Astrocyte (in vitro differentiated cells and primary cell): ENCODE measurements at regions not wholly inside any gene's neighbourhood (a gene's known extent, or its start where the extent isn't known, plus 50 kb on each side); places are given as distances from the start of the nearest gene placed in this dataset.
A peak's percentile ranks its signal among the peaks of the same experiment; 100 is the strongest.

ENCODE experiments used
- DNase-seq: peaks from one replicate; pipeline ENCODE4 v3.0.0-alpha.2; 2010; ENCODE audit warnings: low read depth
- FAIRE-seq: peaks from 2 replicates; lab custom pipeline; 2011; peaks lifted over from hg19 to GRCh38; lab: Jason Lieb, UNC
- H2AFZ ChIP-seq: 2 replicates; pipeline ENCODE4 v1.6.0; 2012; ENCODE audit warnings: low read depth, low read length, inconsistent platforms
- H3K27ac ChIP-seq: 2 replicates; pipeline ENCODE4 v1.5.1; 2011; ENCODE audit warnings: low read depth, low read length, inconsistent platforms
- H3K27me3 ChIP-seq: 2 replicates; pipeline ENCODE4 v1.6.0; 2011; ENCODE audit warnings: low read length, inconsistent platforms; ENCODE audit not compliant: insufficient read depth
- H3K36me3 ChIP-seq: 2 replicates; pipeline ENCODE4 v1.5.1; 2011; ENCODE audit warnings: low read length, inconsistent platforms; ENCODE audit not compliant: insufficient read depth
- H3K4me1 ChIP-seq: 2 replicates; pipeline ENCODE4 v1.5.1; 2011; ENCODE audit warnings: low read length, inconsistent platforms; ENCODE audit not compliant: insufficient read depth
- H3K4me2 ChIP-seq: 2 replicates; pipeline ENCODE4 v1.6.0; 2012; ENCODE audit warnings: low read length, inconsistent platforms
- H3K4me3 ChIP-seq: 2 replicates; pipeline ENCODE4 v1.5.1; 2011; ENCODE audit warnings: low read depth, mild to moderate bottlenecking, low read length, inconsistent platforms; ENCODE audit not compliant: insufficient read depth
- H3K79me2 ChIP-seq: 2 replicates; pipeline ENCODE4 v1.6.0; 2012; ENCODE audit warnings: mild to moderate bottlenecking, low read length, inconsistent platforms; ENCODE audit not compliant: insufficient read depth
- H3K9ac ChIP-seq: 2 replicates; pipeline ENCODE4 v1.6.0; 2012; ENCODE audit warnings: mild to moderate bottlenecking, low read length, inconsistent platforms
- H3K9me3 ChIP-seq: 2 replicates; pipeline ENCODE4 v1.5.1; 2012; ENCODE audit warnings: low read depth, mild to moderate bottlenecking, low read length, inconsistent platforms; ENCODE audit not compliant: insufficient read depth
- H4K20me1 ChIP-seq: 2 replicates; pipeline ENCODE4 v1.6.0; 2012; ENCODE audit warnings: low read length, inconsistent platforms; ENCODE audit not compliant: insufficient read depth
- H3K27ac Mint-ChIP-seq: one replicate; pipeline ENCODE4 v1.8.0; 2021; ENCODE audit warnings: mild to moderate bottlenecking, mixed read lengths; ENCODE audit not compliant: unreplicated experiment
- H3K27me3 Mint-ChIP-seq: one replicate; pipeline ENCODE4 v1.8.0; 2021; ENCODE audit warnings: low read depth, mixed read lengths; ENCODE audit not compliant: unreplicated experiment
- H3K36me3 Mint-ChIP-seq: one replicate; pipeline ENCODE4 v1.8.0; 2021; ENCODE audit warnings: low read depth, mixed read lengths; ENCODE audit not compliant: unreplicated experiment
- H3K4me1 Mint-ChIP-seq: one replicate; pipeline ENCODE4 v1.8.0; 2021; ENCODE audit warnings: low read depth, mixed read lengths; ENCODE audit not compliant: unreplicated experiment
- H3K4me3 Mint-ChIP-seq: one replicate; pipeline ENCODE4 v1.8.0; 2021; ENCODE audit warnings: mild to moderate bottlenecking, moderate library complexity, mixed read lengths; ENCODE audit not compliant: unreplicated experiment
- H3K9me3 Mint-ChIP-seq: one replicate; pipeline ENCODE4 v1.8.0; 2021; ENCODE audit warnings: mild to moderate bottlenecking, mixed read lengths; ENCODE audit not compliant: unreplicated experiment
- EZH2 ChIP-seq: IDR thresholded peaks from 2 replicates; pipeline ENCODE4 v1.6.1; 2012; ENCODE audit warnings: mild to moderate bottlenecking, low read length, inconsistent platforms; ENCODE audit not compliant: insufficient read depth
- TF ChIP-seq, protein P1 (sequence below): IDR thresholded peaks from 2 replicates; pipeline ENCODE4 v1.5.1; 2011; ENCODE audit warnings: low read depth, mild to moderate bottlenecking, inconsistent platforms, low read length, moderate library complexity; ENCODE audit not compliant: insufficient read depth

GRCh38 chr5:93082981-93083380, 498.0 kb downstream of the NR2F1-AS1 start:
- FAIRE-seq (no peak), DNase-seq (no peak)
- H3K36me3 Mint-ChIP-seq: no peaks in the 10 kb centered on the region

DNA sequence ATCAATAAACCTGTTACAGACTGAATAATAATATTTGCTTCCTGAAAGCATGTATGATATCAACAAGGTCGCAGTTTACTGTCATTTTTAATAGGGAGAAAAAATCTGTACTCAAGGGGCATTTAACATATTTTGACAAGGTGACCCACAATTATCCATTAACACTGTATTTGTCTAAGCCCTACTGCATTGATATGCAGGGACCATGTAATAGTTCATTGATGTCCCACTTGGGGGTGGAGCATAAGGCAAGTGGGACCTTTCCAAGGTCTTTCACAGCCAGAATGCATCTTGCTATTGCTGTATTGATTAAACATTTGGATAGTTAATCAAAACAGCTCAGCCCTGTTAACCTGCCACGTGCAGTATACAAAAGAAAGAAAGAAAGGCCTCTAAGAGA, 502.0 kb downstream of the NR2F1-AS1 start:
- H3K9me3 Mint-ChIP-seq: no peaks in the 10 kb centered on the region
- H3K36me3 Mint-ChIP-seq: no peaks in the 10 kb centered on the region
- Histone ChIP-seq H3K27ac (peak overlapping the region; percentile 82), H3K27me3 (no peaks in the 10 kb centered on the region), H4K20me1 (no peaks in the 10 kb centered on the region), H3K9ac (peak overlapping the region; percentile 52), H2AFZ (no peak overlapping the region), H3K36me3 (no peaks in the 10 kb centered on the region), H3K79me2 (no peaks in the 10 kb centered on the region), H3K4me1 (peaks cover 19% of the 10 kb centered on the region), H3K4me3 (peak overlapping the region; percentile 27), H3K4me2 (peak overlapping the region; percentile 78), H3K9me3 (no peaks in the 10 kb centered on the region)
- DNase-seq (no peak), FAIRE-seq (no peak)
- H3K27ac Mint-ChIP-seq: peak overlapping the region; percentile 95
- no peak for TF ChIP-seq EZH2
- TF ChIP-seq, protein P1, sequence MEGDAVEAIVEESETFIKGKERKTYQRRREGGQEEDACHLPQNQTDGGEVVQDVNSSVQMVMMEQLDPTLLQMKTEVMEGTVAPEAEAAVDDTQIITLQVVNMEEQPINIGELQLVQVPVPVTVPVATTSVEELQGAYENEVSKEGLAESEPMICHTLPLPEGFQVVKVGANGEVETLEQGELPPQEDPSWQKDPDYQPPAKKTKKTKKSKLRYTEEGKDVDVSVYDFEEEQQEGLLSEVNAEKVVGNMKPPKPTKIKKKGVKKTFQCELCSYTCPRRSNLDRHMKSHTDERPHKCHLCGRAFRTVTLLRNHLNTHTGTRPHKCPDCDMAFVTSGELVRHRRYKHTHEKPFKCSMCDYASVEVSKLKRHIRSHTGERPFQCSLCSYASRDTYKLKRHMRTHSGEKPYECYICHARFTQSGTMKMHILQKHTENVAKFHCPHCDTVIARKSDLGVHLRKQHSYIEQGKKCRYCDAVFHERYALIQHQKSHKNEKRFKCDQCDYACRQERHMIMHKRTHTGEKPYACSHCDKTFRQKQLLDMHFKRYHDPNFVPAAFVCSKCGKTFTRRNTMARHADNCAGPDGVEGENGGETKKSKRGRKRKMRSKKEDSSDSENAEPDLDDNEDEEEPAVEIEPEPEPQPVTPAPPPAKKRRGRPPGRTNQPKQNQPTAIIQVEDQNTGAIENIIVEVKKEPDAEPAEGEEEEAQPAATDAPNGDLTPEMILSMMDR: no peak
- H3K4me3 Mint-ChIP-seq: no peak overlapping the region
- peaks cover 20% of the 10 kb centered on the region for H3K4me1 Mint-ChIP-seq
- H3K27me3 Mint-ChIP-seq: no peaks in the 10 kb centered on the region

More at GRCh38 chr5:93082981-93083380, 498.0 kb downstream of the NR2F1-AS1 start:
- TF ChIP-seq, protein P1: no peak
- TF ChIP-seq EZH2: no peak
- Mint-ChIP-seq H3K4me1 (peaks cover 15% of the 10 kb centered on the region), H3K9me3 (no peaks in the 10 kb centered on the region), H3K4me3 (no peak overlapping the region), H3K27ac (no peak overlapping the region), H3K27me3 (no peaks in the 10 kb centered on the region)
- Histone ChIP-seq H3K27me3 (no peaks in the 10 kb centered on the region), H3K4me3 (no peak overlapping the region), H3K4me1 (peaks cover 13% of the 10 kb centered on the region), H3K9ac (no peak overlapping the region), H4K20me1 (no peaks in the 10 kb centered on the region), H3K27ac (no peak overlapping the region), H3K4me2 (no peak overlapping the region), H3K36me3 (no peaks in the 10 kb centered on the region), H3K79me2 (no peaks in the 10 kb centered on the region), H3K9me3 (no peaks in the 10 kb centered on the region), H2AFZ (no peak overlapping the region)
